A673 (cell line): ENCODE measurements at regions not wholly inside any gene's neighbourhood (a gene's known extent, or its start where the extent isn't known, plus 50 kb on each side); places are given as distances from the start of the nearest gene placed in this dataset.

ENCODE experiments used
- EZH2 ChIP-seq: fragments of 200-600 bp; sonication (generic); IDR thresholded peaks from 2 replicates; pipeline ENCODE4 v1.6.1; 2017; ENCODE audit warnings: borderline replicate concordance, low read depth, mild to moderate bottlenecking, mixed read lengths, antibody characterized with exemption, low read length; ENCODE audit not compliant: poor library complexity, severe bottlenecking
- TF ChIP-seq, protein P1 (sequence below): fragments of 300-800, 200-600 bp; sonication (generic); conservative IDR thresholded peaks from 2 replicates; pipeline ENCODE4 v1.5.1; 2017; ENCODE audit warnings: low read depth, mild to moderate bottlenecking, antibody characterized with exemption, low read length, moderate library complexity, mixed read lengths

- TF ChIP-seq, protein P1, sequence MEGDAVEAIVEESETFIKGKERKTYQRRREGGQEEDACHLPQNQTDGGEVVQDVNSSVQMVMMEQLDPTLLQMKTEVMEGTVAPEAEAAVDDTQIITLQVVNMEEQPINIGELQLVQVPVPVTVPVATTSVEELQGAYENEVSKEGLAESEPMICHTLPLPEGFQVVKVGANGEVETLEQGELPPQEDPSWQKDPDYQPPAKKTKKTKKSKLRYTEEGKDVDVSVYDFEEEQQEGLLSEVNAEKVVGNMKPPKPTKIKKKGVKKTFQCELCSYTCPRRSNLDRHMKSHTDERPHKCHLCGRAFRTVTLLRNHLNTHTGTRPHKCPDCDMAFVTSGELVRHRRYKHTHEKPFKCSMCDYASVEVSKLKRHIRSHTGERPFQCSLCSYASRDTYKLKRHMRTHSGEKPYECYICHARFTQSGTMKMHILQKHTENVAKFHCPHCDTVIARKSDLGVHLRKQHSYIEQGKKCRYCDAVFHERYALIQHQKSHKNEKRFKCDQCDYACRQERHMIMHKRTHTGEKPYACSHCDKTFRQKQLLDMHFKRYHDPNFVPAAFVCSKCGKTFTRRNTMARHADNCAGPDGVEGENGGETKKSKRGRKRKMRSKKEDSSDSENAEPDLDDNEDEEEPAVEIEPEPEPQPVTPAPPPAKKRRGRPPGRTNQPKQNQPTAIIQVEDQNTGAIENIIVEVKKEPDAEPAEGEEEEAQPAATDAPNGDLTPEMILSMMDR: no peak
- TF ChIP-seq EZH2: no peak
Observed at GRCh38 chr1:31510853-31511789, 65.2 kb upstream of the TINAGL1 start.
